HL-60 (cell line): ENCODE measurements at regions not wholly inside any gene's neighbourhood (a gene's known extent, or its start where the extent isn't known, plus 50 kb on each side); places are given as distances from the start of the nearest gene placed in this dataset.

Experiments
- GABPA ChIP-seq: IDR thresholded peaks from 2 replicates; pipeline ENCODE4 v1.6.1; 2012; ENCODE audit warnings: low read depth
- POLR2AphosphoS5 ChIP-seq: IDR thresholded peaks from 2 replicates; pipeline ENCODE4 v1.6.1; 2012; ENCODE audit warnings: low read depth
- REST ChIP-seq: IDR thresholded peaks from 2 replicates; pipeline ENCODE4 v1.6.1; 2012; ENCODE audit warnings: low read depth; ENCODE audit not compliant: insufficient replicate concordance
- SPI1 ChIP-seq: IDR thresholded peaks from 2 replicates; pipeline ENCODE4 v1.6.1; 2012; ENCODE audit warnings: low read depth, mild to moderate bottlenecking, borderline replicate concordance
- TF ChIP-seq, protein P1 (sequence below): IDR thresholded peaks from one replicate; pipeline ENCODE4 v1.5.1; 2011; ENCODE audit warnings: low read length, control low read depth, inconsistent platforms; ENCODE audit not compliant: insufficient read depth

GRCh38 chr11:110958216-110958615 lies 246.0 kb upstream of the ARHGAP20 start:
- TF ChIP-seq GABPA (no peak), POLR2AphosphoS5 (no peak), SPI1 (no peak), REST (no peak)
- TF ChIP-seq, protein P1, sequence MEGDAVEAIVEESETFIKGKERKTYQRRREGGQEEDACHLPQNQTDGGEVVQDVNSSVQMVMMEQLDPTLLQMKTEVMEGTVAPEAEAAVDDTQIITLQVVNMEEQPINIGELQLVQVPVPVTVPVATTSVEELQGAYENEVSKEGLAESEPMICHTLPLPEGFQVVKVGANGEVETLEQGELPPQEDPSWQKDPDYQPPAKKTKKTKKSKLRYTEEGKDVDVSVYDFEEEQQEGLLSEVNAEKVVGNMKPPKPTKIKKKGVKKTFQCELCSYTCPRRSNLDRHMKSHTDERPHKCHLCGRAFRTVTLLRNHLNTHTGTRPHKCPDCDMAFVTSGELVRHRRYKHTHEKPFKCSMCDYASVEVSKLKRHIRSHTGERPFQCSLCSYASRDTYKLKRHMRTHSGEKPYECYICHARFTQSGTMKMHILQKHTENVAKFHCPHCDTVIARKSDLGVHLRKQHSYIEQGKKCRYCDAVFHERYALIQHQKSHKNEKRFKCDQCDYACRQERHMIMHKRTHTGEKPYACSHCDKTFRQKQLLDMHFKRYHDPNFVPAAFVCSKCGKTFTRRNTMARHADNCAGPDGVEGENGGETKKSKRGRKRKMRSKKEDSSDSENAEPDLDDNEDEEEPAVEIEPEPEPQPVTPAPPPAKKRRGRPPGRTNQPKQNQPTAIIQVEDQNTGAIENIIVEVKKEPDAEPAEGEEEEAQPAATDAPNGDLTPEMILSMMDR, result no peak
